Activated gamma-delta T cell treated with Interleukin-2 at 50 U/mL for 16 hours (primary cell): ENCODE measurements at regions not wholly inside any gene's neighbourhood (a gene's known extent, or its start where the extent isn't known, plus 50 kb on each side); places are given as distances from the start of the nearest gene placed in this dataset.

Source experiments
- DNase-seq: peaks from one replicate; pipeline ENCODE4 v3.0.0-alpha.2; 2020

- no peak for DNase-seq
These were observed 248.5 kb downstream of the HAUS1 start for GRCh38 chr18:46352520-46353250.

GRCh38 chr18:46353460-46353859, 249.3 kb downstream of the HAUS1 start:
- no peak for DNase-seq

GRCh38 chr18:46356278-46357033, 252.3 kb downstream of the HAUS1 start:
- DNase-seq: no peak

- no peak for DNase-seq
These were observed 256.0 kb downstream of the HAUS1 start for GRCh38 chr18:46360102-46360699.

GRCh38 chr18:46360866-46361265, 256.7 kb downstream of the HAUS1 start:
- DNase-seq: no peak

- DNase-seq: no peak
These were observed 258.3 kb downstream of the HAUS1 start for GRCh38 chr18:46362533-46362932.

GRCh38 chr18:46364048-46364447, 259.9 kb downstream of the HAUS1 start:
- DNase-seq: no peak

- DNase-seq: no peak
These were observed 262.0 kb downstream of the HAUS1 start for GRCh38 chr18:46366201-46366600.

GRCh38 chr18:46366751-46367376, 262.7 kb downstream of the HAUS1 start:
- no peak for DNase-seq

- no peak for DNase-seq
These were observed 265.1 kb downstream of the HAUS1 start for GRCh38 chr18:46369323-46369722.

GRCh38 chr18:46370898-46371297, 266.7 kb downstream of the HAUS1 start:
- no peak for DNase-seq

- no peak for DNase-seq
These were observed 268.5 kb downstream of the HAUS1 start for GRCh38 chr18:46372670-46373069.

- DNase-seq: no peak
These were observed 268.9 kb downstream of the HAUS1 start for GRCh38 chr18:46373131-46373530.

GRCh38 chr18:46373791-46374190, 269.6 kb downstream of the HAUS1 start:
- DNase-seq: no peak

- DNase-seq: no peak
These were observed 270.7 kb downstream of the HAUS1 start for GRCh38 chr18:46374850-46375249.

GRCh38 chr18:46377557-46377956, 273.4 kb downstream of the HAUS1 start:
- no peak for DNase-seq

- no peak for DNase-seq
These were observed 274.1 kb downstream of the HAUS1 start for GRCh38 chr18:46378126-46378863.

GRCh38 chr18:46378864-46379207, 274.7 kb downstream of the HAUS1 start:
- no peak for DNase-seq

GRCh38 chr18:46379323-46379950, 275.3 kb downstream of the HAUS1 start:
- DNase-seq: no peak

GRCh38 chr18:46385124-46385523, 271.9 kb downstream of the LOXHD1 start:
- no peak for DNase-seq

- DNase-seq: no peak
These were observed 270.2 kb downstream of the LOXHD1 start for GRCh38 chr18:46386788-46387187.

GRCh38 chr18:46387441-46388131, 269.4 kb downstream of the LOXHD1 start:
- DNase-seq: no peak
